Activated naive CD8-positive, alpha-beta T cell (primary cell): ENCODE measurements at regions not wholly inside any gene's neighbourhood (a gene's known extent, or its start where the extent isn't known, plus 50 kb on each side); places are given as distances from the start of the nearest gene placed in this dataset.

ENCODE experiments used
- H3K27ac Mint-ChIP-seq: one replicate; pipeline ENCODE4 v1.8.0; 2021; ENCODE audit warnings: mixed read lengths
- H3K27me3 Mint-ChIP-seq: one replicate; pipeline ENCODE4 v1.8.0; 2021; ENCODE audit warnings: mixed read lengths
- H3K36me3 Mint-ChIP-seq: one replicate; pipeline ENCODE4 v1.8.0; 2021; ENCODE audit warnings: mixed read lengths
- H3K4me1 Mint-ChIP-seq: one replicate; pipeline ENCODE4 v1.8.0; 2021; ENCODE audit warnings: low read depth, mixed read lengths
- H3K4me3 Mint-ChIP-seq: one replicate; pipeline ENCODE4 v1.8.0; 2021; ENCODE audit warnings: mild to moderate bottlenecking, mixed read lengths
- H3K9me3 Mint-ChIP-seq: one replicate; pipeline ENCODE4 v1.8.0; 2021; ENCODE audit warnings: low read depth, mixed read lengths

- H3K9me3 Mint-ChIP-seq, result no peaks in the 10 kb centered on the region
- H3K4me1 Mint-ChIP-seq, result no peaks in the 10 kb centered on the region
- no peak overlapping the region for H3K27ac Mint-ChIP-seq
- no peaks in the 10 kb centered on the region for H3K36me3 Mint-ChIP-seq
- H3K27me3 Mint-ChIP-seq, result peaks cover 4% of the 10 kb centered on the region
- H3K4me3 Mint-ChIP-seq, result no peak overlapping the region
These were observed 676.9 kb downstream of the BRD1 start for GRCh38 chr22:49150801-49151221.

DNA sequence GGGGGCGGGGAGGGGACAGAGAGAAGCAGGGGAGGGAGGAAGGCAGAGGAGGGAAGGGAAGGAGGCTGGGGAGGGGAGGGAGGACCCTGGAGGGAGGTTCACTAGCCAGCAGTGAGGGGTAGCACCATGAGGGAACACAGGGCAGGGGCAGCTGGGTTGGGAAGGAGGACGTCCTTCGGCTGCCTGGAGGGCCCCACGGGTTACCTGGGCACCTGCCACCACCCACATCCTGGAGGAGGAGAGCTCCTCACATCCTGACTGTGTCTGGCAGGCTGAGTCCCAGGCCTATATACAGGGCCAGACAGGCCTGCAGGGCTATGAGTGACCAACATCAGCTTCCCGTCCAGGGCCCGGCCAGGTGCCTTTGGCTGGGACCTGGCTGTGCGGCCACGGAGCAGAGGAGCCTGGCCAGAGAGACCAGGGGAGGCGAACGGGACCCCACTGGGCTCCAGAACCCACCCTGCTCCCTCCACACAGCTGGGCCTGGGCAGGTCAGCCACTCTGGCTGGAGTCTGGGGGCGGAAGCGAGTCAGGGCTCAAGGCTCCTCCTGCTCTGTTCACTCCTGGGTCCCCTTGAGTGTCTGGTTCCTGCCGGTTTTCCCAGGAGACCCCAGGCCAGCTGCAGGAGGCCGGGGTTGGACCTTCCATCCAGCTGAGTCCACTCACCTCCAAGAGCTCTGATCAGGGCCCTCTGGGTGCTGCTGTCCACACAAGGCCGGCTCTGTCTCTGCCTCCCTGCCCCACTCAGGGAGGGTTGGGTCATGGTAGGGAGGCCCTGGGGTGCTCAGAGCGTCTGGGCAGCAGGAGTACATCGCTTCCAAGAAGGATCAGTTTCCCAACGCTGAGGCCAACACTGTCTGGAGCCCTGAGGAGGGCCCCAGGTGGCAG, 677.7 kb downstream of the BRD1 start:
- H3K4me3 Mint-ChIP-seq, result no peak overlapping the region
- H3K4me1 Mint-ChIP-seq, result no peaks in the 10 kb centered on the region
- H3K27ac Mint-ChIP-seq, result no peak overlapping the region
- peaks cover 4% of the 10 kb centered on the region for H3K27me3 Mint-ChIP-seq
- H3K9me3 Mint-ChIP-seq, result no peaks in the 10 kb centered on the region
- no peaks in the 10 kb centered on the region for H3K36me3 Mint-ChIP-seq

DNA sequence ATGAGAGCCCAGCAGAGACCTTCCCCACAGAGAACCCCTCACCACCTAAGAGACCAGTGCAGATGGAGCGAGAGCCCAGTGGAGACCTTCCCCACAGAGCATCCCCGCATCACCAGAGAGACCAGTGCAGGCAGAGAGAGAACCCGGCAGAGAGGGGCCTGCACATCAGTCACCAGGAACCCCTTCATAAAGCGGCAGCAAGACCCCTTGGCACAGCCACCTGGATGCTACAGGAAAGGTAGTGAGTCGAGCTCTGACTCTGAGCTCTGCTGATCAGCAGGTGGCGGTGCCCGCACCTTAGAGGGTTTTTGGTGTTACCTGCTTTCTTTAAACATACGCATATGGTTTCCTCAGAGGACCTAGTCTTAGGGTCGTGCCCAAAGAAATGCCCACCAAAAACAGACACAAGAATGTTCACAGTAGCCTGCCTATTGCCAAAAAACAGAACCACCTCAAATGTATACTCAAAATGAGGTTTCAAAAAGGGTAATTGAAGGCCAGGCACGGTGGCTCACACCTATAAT, 678.7 kb downstream of the BRD1 start:
- Mint-ChIP-seq H3K9me3 (no peaks in the 10 kb centered on the region), H3K27me3 (peaks cover 4% of the 10 kb centered on the region), H3K4me3 (no peak overlapping the region), H3K36me3 (no peaks in the 10 kb centered on the region), H3K4me1 (no peaks in the 10 kb centered on the region), H3K27ac (no peak overlapping the region)

DNA sequence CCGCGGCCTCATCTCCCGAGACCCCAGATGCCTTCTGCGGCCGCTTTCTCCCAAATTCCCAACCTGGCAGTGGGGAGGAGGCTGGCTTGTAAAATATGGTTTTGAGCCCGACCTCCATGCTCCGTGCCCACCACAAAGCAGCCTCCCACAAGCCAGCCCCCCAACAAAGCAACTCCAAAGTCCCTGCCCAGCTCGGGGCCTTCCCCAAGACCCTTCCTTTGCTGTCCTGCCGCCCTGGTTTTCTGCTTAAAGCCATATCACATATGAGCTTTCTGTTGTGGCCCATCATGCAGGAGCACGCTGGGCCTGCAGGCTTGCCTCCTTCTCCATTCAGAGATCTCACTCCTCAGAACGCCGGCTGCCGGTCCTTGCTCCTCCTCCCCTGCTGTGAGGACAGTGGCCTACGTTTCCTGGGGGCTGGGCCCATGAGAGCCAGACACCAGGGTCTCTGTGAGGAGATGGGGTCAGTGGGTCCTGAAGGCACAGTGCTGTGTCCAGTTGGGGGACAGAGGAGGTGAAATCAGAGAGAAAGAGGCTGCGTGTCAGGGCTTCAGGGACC, 680.0 kb downstream of the BRD1 start:
- H3K27me3 Mint-ChIP-seq, result peaks cover 4% of the 10 kb centered on the region

DNA sequence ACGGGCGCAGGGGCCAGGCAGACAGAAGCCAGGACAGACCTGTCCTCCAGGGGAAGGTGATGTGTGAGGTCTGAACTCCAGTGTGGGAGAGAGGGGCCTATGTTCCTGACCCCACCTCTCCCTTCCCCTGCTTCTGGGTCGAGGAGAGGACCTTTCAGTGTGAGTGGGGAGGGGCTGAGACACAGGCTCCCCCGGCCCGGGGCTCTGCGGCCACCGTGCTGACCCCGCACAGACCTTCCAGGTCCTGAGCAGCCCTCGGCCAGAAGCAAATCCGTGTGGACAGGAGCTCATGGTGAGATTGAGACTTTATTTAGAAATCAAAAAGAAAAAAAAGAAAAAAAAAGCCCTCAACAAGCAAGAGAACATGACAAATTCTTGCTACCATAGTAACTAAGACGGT, 680.5 kb downstream of the BRD1 start:
- Mint-ChIP-seq H3K9me3 (no peaks in the 10 kb centered on the region), H3K27ac (no peak overlapping the region), H3K4me1 (no peaks in the 10 kb centered on the region), H3K4me3 (no peak overlapping the region), H3K36me3 (no peaks in the 10 kb centered on the region), H3K27me3 (peaks cover 4% of the 10 kb centered on the region)

More for the DNA sequence above, 680.0 kb downstream of the BRD1 start:
- Mint-ChIP-seq H3K36me3 (no peaks in the 10 kb centered on the region), H3K4me1 (no peaks in the 10 kb centered on the region), H3K4me3 (no peak overlapping the region), H3K9me3 (no peaks in the 10 kb centered on the region), H3K27ac (no peak overlapping the region)

DNA sequence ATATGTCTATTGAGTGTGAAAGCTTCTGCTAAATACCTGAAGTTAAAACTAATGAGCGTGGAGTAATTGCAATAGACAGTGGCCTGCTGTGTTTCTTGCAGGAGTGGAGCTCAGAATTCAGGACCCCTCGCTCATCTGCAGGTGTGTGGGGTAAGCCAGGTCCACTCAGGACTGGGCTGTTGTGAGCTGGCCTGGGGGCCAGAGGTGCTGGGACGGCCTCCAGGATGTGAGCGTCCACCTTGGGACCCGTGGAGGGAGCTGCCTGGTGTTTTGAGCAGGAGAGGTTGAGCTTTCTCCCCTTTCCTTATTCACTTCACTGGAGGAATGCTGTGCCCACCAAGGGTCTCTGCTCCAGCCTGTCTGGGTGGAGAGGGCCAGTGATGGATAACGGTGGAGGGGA, 681.2 kb downstream of the BRD1 start:
- Mint-ChIP-seq H3K27ac (no peak overlapping the region), H3K4me3 (no peak overlapping the region), H3K27me3 (peaks cover 4% of the 10 kb centered on the region), H3K36me3 (no peaks in the 10 kb centered on the region), H3K4me1 (no peaks in the 10 kb centered on the region), H3K9me3 (no peaks in the 10 kb centered on the region)

DNA sequence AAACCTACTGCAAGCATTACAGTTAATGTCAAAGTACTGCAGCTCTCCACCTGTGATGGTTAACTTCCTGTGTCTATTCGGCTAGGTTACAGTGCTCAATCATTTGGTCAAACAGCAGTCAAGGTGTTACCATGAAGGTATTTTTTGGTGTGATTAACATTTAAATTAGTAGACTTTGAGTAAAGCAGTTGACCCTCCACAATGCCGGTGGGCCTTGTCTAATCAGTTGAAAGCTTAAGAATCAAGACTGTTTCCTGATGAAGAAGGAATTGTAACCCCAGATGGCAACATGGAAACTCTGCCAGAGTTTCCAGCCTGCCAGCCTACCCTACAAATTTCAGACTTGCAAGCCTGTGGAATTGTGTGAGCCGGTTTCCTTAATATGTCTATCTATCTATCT, 683.9 kb downstream of the BRD1 start:
- H3K36me3 Mint-ChIP-seq, result no peaks in the 10 kb centered on the region
- H3K27ac Mint-ChIP-seq, result no peak overlapping the region
- peaks cover 10% of the 10 kb centered on the region for H3K27me3 Mint-ChIP-seq

GRCh38 chr22:49142891-49143290, 684.8 kb downstream of the BRD1 start:
- Mint-ChIP-seq H3K27me3 (peaks cover 9% of the 10 kb centered on the region), H3K9me3 (no peaks in the 10 kb centered on the region), H3K4me1 (no peaks in the 10 kb centered on the region), H3K36me3 (no peaks in the 10 kb centered on the region), H3K4me3 (no peak overlapping the region), H3K27ac (no peak overlapping the region)

More for the DNA sequence above, 683.9 kb downstream of the BRD1 start:
- Mint-ChIP-seq H3K9me3 (no peaks in the 10 kb centered on the region), H3K4me3 (no peak overlapping the region), H3K4me1 (no peaks in the 10 kb centered on the region)

- H3K36me3 Mint-ChIP-seq, result no peaks in the 10 kb centered on the region
- H3K4me3 Mint-ChIP-seq, result no peak overlapping the region
- H3K4me1 Mint-ChIP-seq, result no peaks in the 10 kb centered on the region
- H3K27ac Mint-ChIP-seq, result no peak overlapping the region
- peaks cover 7% of the 10 kb centered on the region for H3K27me3 Mint-ChIP-seq
- H3K9me3 Mint-ChIP-seq, result no peaks in the 10 kb centered on the region
These were observed 685.4 kb downstream of the BRD1 start for GRCh38 chr22:49142296-49142695.

DNA sequence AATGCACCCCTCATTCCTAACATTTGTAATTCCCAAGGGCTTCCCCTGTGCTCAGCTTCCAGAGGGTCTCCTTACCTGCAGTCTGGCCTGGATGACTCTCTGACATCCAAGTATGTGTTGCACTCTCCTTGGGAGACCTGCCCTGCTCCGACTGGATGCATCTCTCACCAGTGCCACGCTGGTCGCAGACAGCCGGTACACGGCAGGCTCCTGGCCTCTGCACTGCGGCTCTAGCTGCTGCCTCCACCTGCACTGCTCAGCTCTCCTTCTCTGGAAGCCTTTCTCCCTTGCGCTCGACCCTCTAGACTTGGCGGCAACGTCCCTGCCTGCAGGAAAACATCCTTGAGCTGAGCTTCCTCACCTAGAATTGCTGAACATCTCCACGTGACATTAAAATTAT, 685.9 kb downstream of the BRD1 start:
- H3K27me3 Mint-ChIP-seq, result peaks cover 7% of the 10 kb centered on the region
- H3K36me3 Mint-ChIP-seq, result no peaks in the 10 kb centered on the region
- H3K9me3 Mint-ChIP-seq, result no peaks in the 10 kb centered on the region
- no peaks in the 10 kb centered on the region for H3K4me1 Mint-ChIP-seq
- no peak overlapping the region for H3K4me3 Mint-ChIP-seq
- no peak overlapping the region for H3K27ac Mint-ChIP-seq

GRCh38 chr22:49140911-49141665, 686.6 kb downstream of the BRD1 start:
- Mint-ChIP-seq H3K4me1 (no peaks in the 10 kb centered on the region), H3K36me3 (no peaks in the 10 kb centered on the region), H3K4me3 (no peak overlapping the region), H3K27me3 (peaks cover 7% of the 10 kb centered on the region), H3K27ac (no peak overlapping the region), H3K9me3 (no peaks in the 10 kb centered on the region)

GRCh38 chr22:49139492-49140151, 688.1 kb downstream of the BRD1 start:
- H3K9me3 Mint-ChIP-seq, result no peaks in the 10 kb centered on the region

GRCh38 chr22:49138250-49138790, 689.4 kb downstream of the BRD1 start:
- Mint-ChIP-seq H3K4me3 (no peak overlapping the region), H3K9me3 (no peaks in the 10 kb centered on the region), H3K4me1 (no peaks in the 10 kb centered on the region), H3K36me3 (no peaks in the 10 kb centered on the region), H3K27ac (no peak overlapping the region), H3K27me3 (peaks cover 20% of the 10 kb centered on the region)

More at GRCh38 chr22:49139492-49140151, 688.1 kb downstream of the BRD1 start:
- Mint-ChIP-seq H3K4me1 (no peaks in the 10 kb centered on the region), H3K27me3 (peaks cover 13% of the 10 kb centered on the region), H3K27ac (no peak overlapping the region), H3K36me3 (no peaks in the 10 kb centered on the region), H3K4me3 (no peak overlapping the region)

- H3K9me3 Mint-ChIP-seq, result no peaks in the 10 kb centered on the region
- H3K27me3 Mint-ChIP-seq, result peaks cover 24% of the 10 kb centered on the region
- H3K4me3 Mint-ChIP-seq, result no peak overlapping the region
- H3K27ac Mint-ChIP-seq, result no peak overlapping the region
- H3K4me1 Mint-ChIP-seq, result no peaks in the 10 kb centered on the region
- H3K36me3 Mint-ChIP-seq, result no peaks in the 10 kb centered on the region
These were observed 690.4 kb downstream of the BRD1 start for GRCh38 chr22:49137206-49137840.
